ENCODE measurements at regions not wholly inside any gene's neighbourhood (a gene's known extent, or its start where the extent isn't known, plus 50 kb on each side); places are given as distances from the start of the nearest gene placed in this dataset.

- TF ChIP-seq ZNF518A (tag by site-specific recombination; conservative IDR thresholded peaks at IDR 0.05; ENCODE audit: low read depth) = no peak
- TF ChIP-seq ZNF366 (tag by site-specific recombination; conservative IDR thresholded peaks at IDR 0.05) = no peak
- TF ChIP-seq ZNF843 (tag by site-specific recombination; IDR thresholded peaks at IDR 0.05) = no peak
Measured at GRCh38 chr1:239232921-239233320, 153.4 kb upstream of the CHRM3 start (continued).

- POLR2A ChIA-PET = no interaction called here
- no peak for TF ChIP-seq ZXDB (tag by site-specific recombination; IDR thresholded peaks at IDR 0.05)
Measured at GRCh38 chr1:239228451-239228850, 157.9 kb upstream of the CHRM3 start.

GRCh38 chr1:239225396-239225795 is 161.0 kb upstream of the CHRM3 start:
- H3K9me3 ChIP-seq (ENCODE audit: control insufficient read depth, insufficient read depth, low read depth, low read length) = no peaks in the 10 kb centered on the region
- ChIA-PET POLR2A (no interaction called here), CTCF (interaction anchor here (1.0 kb wide), 1 partner anchor 8 kb away, joined by 3 read pairs; no protein-coding TSS in a partner anchor)
- H3K4me3 ChIP-seq (ENCODE audit: low read depth, low read length) = no peak overlapping the region
- H3K27ac ChIP-seq (ENCODE audit: extremely low read depth, low read depth, low read length) = no peak overlapping the region
- no peaks in the 10 kb centered on the region for H3K4me1 ChIP-seq (ENCODE audit: control insufficient read depth, insufficient read depth, low read length)
- H3K36me3 ChIP-seq (ENCODE audit: control insufficient read depth in 2 of 2, insufficient read depth in 1 of 2, low read length in 2 of 2) = no peaks in the 10 kb centered on the region
- TF ChIP-seq ZNF146 (tag by site-specific recombination; IDR thresholded peaks at IDR 0.05) (no peak), ZBTB21 (tag by site-specific recombination; IDR thresholded peaks at IDR 0.05) (no peak), SETDB1 (IDR thresholded peaks at IDR 0.05; ENCODE audit: insufficient read length, low read length) (peak; percentile 88), TRIM28 (IDR thresholded peaks at IDR 0.05; ENCODE audit: borderline replicate concordance, low read length) (peak; percentile 84; the same call in 1 of the 2 replicates), ZNF121 (tag by site-specific recombination; IDR thresholded peaks at IDR 0.05) (no peak), ZNF280C (tag by site-specific recombination; IDR thresholded peaks at IDR 0.05) (no peak), ZNF501 (tag by site-specific recombination; IDR thresholded peaks at IDR 0.05) (no peak), SCRT2 (tag by site-specific recombination; IDR thresholded peaks at IDR 0.05) (no peak), ZNF341 (tag by site-specific recombination; IDR thresholded peaks at IDR 0.05; ENCODE audit: low read depth) (no peak), ZNF560 (tag by site-specific recombination; IDR thresholded peaks at IDR 0.05; ENCODE audit: borderline replicate concordance) (no peak)

More at GRCh38 chr1:239228451-239228850, 157.9 kb upstream of the CHRM3 start:
- no peak overlapping the region for H3K27ac ChIP-seq (ENCODE audit: extremely low read depth, low read depth, low read length)
- no peaks in the 10 kb centered on the region for H3K9me3 ChIP-seq (ENCODE audit: control insufficient read depth, insufficient read depth, low read depth, low read length)
- H3K4me3 ChIP-seq (ENCODE audit: low read depth, low read length) = no peak overlapping the region
- no peaks in the 10 kb centered on the region for H3K4me1 ChIP-seq (ENCODE audit: control insufficient read depth, insufficient read depth, low read length)
- CTCF ChIA-PET = no interaction called here
- H3K36me3 ChIP-seq (ENCODE audit: control insufficient read depth in 2 of 2, insufficient read depth in 1 of 2, low read length in 2 of 2) = no peaks in the 10 kb centered on the region

- ChIA-PET POLR2A (no interaction called here), CTCF (no interaction called here)
- Histone ChIP-seq H3K27ac (ENCODE audit: extremely low read depth, low read depth, low read length) (no peak overlapping the region), H3K36me3 (ENCODE audit: control insufficient read depth in 2 of 2, insufficient read depth in 1 of 2, low read length in 2 of 2) (no peaks in the 10 kb centered on the region), H3K4me3 (ENCODE audit: low read depth, low read length) (no peak overlapping the region), H3K9me3 (ENCODE audit: control insufficient read depth, insufficient read depth, low read depth, low read length) (no peaks in the 10 kb centered on the region), H3K4me1 (ENCODE audit: control insufficient read depth, insufficient read depth, low read length) (no peaks in the 10 kb centered on the region)
- no peak for TF ChIP-seq ZSCAN23 (tag by site-specific recombination; IDR thresholded peaks at IDR 0.05)
- no peak for TF ChIP-seq ZNF76 (tag by site-specific recombination; IDR thresholded peaks at IDR 0.05; ENCODE audit: borderline replicate concordance, low read depth)
- no peak for TF ChIP-seq ZNF221 (tag by site-specific recombination; IDR thresholded peaks at IDR 0.05; ENCODE audit: borderline replicate concordance)
- TF ChIP-seq GFI1B (tag by site-specific recombination; IDR thresholded peaks at IDR 0.05) = no peak
- TF ChIP-seq ZNF280C (tag by site-specific recombination; IDR thresholded peaks at IDR 0.05) = no peak
- TF ChIP-seq ZNF2 (tag by site-specific recombination; IDR thresholded peaks at IDR 0.05) = no peak
- no peak for TF ChIP-seq ZNF560 (tag by site-specific recombination; IDR thresholded peaks at IDR 0.05; ENCODE audit: borderline replicate concordance)
Measured at GRCh38 chr1:239224100-239224499, 162.3 kb upstream of the CHRM3 start.
